C1 segment of cervical spinal cord (tissue), 14 donors: ENCODE measurements at regions not wholly inside any gene's neighbourhood (a gene's known extent, or its start where the extent isn't known, plus 50 kb on each side); places are given as distances from the start of the nearest gene placed in this dataset.
A peak's percentile ranks its signal among the peaks of the same experiment; 100 is the strongest.

Experiments used
- DNase-seq, 14 donors: peaks; one replicate each; lab custom pipeline; 2025; lab: John Stamatoyannopoulos, UW

- no peak for DNase-seq
Observed at GRCh38 chr20:42020316-42020715, 402.1 kb upstream of the CHD6 start.

DNA sequence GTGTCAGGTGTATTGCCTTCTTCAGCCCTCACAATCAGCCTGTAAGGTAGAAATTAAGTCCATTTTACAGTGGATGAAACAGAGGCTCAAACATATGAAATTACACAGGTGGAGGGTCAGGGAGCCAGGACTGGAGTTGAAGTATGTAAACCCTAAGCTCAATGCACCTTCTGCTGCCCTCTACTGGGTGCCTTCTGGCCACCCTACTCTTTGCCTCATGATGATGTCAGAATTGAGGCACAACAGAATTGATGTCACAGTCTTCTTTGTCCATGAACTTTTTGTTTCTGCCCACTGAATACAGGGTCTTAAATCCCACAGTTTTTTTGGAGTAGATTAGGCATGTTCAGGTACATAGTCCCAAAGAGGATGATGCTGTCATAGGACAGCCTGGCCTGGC, 400.8 kb upstream of the CHD6 start:
- no peak for DNase-seq

GRCh38 chr20:42010090-42010489, 391.9 kb upstream of the CHD6 start:
- no peak for DNase-seq

DNA sequence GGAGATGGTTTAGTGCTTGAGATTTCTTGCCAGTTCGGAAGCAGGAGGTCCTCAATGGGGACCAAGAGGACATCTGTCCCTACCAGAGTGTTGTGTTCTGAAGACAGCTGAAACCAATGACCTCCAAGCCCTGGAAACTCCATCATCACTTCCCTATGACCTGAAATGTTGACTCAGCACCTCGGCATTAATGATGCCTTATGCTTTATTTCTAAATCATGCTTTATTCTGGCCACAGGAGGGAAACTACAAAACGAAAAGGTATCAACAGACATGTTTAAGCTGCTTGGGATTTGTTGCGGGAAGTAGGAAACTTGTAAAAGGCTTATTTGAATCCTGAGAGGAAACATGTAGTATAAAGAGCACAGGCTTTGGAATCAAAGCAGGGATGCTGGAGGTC, 389.1 kb upstream of the CHD6 start:
- DNase-seq: no peak

GRCh38 chr20:42005211-42005610, 387.0 kb upstream of the CHD6 start:
- no peak for DNase-seq

GRCh38 chr20:42003380-42003779, 385.2 kb upstream of the CHD6 start:
- no peak for DNase-seq

DNA sequence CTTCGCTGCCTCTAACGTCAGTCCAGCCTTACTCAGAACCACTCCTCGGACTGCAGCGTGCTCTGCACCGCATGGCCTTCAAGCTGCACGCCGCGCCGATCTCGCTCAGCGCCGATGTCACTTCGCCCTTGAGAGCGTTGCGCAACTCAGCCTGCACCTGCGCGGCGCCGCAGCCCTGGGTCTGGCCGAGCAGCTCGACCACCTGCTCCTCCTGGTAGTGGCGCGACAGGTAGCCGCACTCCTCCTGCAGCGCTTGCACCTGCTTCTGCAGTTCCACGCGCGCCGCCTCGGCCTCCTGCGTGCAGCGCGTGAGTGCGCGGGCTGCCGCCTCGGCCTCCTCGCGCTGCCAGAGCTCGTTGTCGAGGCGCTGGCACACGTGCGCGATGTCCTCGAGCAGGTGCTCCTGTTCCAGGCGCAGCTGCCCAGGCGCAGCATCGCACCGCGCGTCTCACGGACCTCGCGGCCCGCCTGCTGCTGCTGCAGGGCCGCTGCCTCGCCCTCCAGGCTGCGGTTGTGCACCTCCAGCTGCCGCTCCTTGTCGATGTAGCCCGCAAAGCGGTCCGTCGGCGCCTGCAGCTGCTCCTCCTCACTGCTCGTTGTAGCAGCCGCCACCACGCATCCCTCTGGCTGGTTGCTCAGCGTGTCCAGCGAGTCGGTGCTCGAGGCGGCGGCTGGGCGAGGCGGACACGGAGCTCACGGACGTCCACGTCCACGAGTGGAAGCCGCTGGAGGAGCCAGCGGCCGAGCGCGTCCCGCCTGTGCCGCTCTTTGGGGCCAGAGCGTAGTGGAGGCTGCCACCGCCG, 380.6 kb upstream of the CHD6 start:
- no peak for DNase-seq

- no peak for DNase-seq
Observed at GRCh38 chr20:41996951-41997350, 378.8 kb upstream of the CHD6 start.

DNA sequence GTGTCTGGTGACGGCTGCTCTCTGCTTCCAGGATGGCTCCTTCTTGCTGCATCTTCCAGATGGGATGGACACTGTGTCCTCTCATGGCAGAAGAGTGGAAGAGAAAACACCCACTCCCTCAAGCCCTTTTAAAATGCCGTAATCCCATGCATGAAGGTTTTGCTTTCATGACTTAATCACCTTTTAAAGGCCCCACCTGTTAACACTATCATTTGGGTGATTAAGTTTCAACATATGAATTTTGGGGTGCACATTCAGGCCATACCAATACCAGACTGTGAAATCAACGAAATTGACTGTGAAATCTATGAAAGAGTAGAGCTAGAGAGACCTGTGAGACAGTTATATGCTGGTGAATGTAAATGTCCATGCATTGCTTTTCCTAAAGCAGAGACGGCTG, 374.3 kb upstream of the CHD6 start:
- no peak for DNase-seq

DNA sequence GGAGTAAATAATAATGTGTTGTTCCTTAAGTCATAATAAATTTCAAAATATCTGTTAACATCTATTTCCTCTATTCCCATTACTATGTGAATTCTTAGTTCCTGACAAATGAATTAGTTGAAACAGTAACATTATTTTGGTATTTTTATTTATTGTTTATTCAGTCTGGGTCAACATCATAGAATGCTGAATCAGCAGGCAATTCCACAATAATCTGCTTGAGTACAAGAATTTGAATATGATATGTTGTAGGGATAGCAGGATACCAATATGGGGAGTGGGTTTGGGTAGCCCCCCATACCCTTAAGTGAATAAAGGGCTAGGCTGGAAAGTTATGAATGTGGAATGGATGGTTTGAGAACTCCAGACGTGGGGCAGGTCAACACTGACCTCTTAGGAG, 373.2 kb upstream of the CHD6 start:
- DNase-seq: no peak

GRCh38 chr20:41989935-41990635, 371.9 kb upstream of the CHD6 start:
- no peak for DNase-seq

- no peak for DNase-seq
Observed at GRCh38 chr20:41989039-41989679, 371.0 kb upstream of the CHD6 start.

DNA sequence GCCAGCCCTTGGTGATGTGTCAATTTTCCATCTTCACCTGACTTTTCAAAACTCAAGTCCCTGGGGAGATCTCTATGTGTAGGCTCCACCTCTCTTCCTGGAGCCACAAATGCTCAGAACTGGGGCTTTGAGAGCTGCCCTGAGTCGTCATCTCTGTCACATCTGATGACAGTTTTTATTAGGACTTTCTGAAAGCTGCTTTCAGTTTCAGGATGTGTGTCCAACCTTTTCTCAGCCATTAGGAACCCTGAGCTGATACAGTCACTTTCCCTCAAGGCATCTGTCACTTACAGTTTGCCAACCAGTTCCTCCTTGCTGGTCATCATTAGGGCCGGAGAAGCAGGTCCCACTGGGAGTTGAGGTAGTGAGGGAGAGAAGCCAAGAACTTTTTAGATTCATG, 365.9 kb upstream of the CHD6 start:
- DNase-seq: no peak

GRCh38 chr20:41983159-41983558, 365.0 kb upstream of the CHD6 start:
- no peak for DNase-seq

DNA sequence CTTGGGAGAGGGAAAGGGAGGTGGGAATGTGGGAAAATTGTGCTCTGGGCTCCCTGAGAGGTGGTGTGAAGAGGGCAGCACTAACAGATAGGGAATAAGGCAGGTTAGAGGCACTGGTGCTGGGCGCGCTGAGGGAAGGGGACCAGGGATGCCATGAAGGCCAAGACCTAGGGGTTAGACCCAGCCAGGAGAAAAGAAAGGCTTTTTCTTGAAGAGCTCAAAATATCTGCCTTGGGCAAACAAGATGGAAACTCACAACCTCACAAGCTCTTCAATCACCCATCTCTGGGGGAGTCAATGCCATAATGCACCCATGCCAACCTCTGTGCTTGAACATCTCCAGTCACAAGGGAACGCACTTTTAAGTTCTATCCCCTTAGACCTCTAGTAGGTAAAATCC, 363.6 kb upstream of the CHD6 start:
- no peak for DNase-seq

DNA sequence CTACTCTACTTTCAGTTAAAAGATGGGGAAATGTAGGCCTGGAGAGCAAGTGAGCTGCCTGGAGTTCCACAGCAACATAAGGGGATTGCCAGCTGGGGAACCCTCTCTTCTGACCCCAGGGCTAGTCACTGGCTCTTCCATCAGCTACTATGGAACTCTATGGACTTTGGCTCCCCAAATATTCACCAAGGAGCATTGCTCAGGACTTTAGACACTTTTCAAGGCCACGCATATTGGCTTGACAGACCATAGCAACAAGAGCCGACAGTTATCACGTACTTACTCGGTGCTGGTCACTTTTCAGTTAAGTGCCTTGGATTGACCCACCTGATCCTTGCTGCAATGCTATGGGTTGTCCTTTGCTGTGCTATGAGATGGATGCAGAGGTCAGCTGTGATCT, 360.7 kb upstream of the CHD6 start:
- DNase-seq: no peak

DNA sequence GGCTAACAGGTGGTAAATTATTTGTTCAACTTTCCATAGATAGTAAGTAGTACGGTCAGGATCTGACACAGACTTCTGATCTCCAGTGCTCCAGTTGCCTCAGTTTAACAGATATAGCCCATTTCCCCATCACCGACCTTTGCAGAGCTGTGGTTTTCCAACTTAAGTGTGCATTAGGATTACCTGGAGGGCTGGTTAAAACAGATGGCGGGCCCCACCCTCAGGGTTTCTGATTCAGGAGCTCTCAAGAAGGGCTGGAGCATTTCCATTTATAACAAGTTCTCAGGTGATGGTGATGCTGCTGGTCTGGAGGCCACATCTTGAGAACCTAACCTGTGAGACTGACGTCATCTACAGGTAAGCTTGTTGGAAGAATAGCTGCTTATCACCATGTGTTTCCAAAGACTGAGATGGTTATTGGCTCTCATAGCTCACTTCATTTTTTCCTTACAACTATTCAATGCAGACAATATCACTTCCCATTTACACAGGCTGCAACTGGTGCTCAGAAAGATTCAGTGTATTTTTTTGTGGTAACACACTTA, 360.1 kb upstream of the CHD6 start:
- DNase-seq: no peak

GRCh38 chr20:41969656-41970055, 351.5 kb upstream of the CHD6 start:
- peak in 2 of 14 donors; percentile 0 to 4 for DNase-seq

GRCh38 chr20:41960166-41960565, 342.0 kb upstream of the CHD6 start:
- no peak for DNase-seq

GRCh38 chr20:41958391-41958790, 340.2 kb upstream of the CHD6 start:
- no peak for DNase-seq

GRCh38 chr20:41956338-41957074, 338.3 kb upstream of the CHD6 start:
- no peak for DNase-seq

DNA sequence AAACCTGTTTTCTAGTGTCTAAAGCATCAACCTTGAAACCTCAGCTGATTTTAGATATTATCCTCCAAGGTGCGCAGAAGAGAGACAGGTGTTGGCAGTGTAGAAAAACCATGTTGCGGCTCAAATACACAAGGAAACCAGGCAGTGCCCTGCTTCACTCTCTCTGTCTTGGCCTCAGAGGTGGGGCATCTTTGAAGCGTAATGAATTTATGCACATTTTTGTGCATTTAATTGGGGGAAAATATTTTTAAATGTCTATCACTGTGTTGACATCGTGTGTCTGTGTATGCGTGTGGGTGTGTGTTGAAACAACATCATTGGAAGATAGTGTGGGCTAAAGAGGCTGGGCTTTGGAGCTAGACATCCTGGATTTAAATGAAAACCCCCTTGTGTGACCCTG, 334.0 kb upstream of the CHD6 start:
- DNase-seq: no peak
